SK-N-SH treated with all-trans-retinoic acid at 6 μM for 48 hours (cell line): ENCODE measurements at regions not wholly inside any gene's neighbourhood (a gene's known extent, or its start where the extent isn't known, plus 50 kb on each side); places are given as distances from the start of the nearest gene placed in this dataset.

Experiments used
- RARB ChIP-seq: fragments of 250-450 bp; sonication (Bioruptor Pico); IDR thresholded peaks from 2 replicates; pipeline ENCODE4 v1.8.0; 2021; ENCODE audit warnings: mild to moderate bottlenecking, moderate library complexity
- TOX ChIP-seq: fragments of 250-450 bp; sonication (Bioruptor Pico); IDR thresholded peaks from 2 replicates; pipeline ENCODE4 v1.8.0; 2021; ENCODE audit warnings: mild to moderate bottlenecking, moderate library complexity, borderline replicate concordance
- ZFP30 ChIP-seq: fragments of 450-650 bp; formaldehyde crosslinking; IDR thresholded peaks from 2 replicates; pipeline ENCODE4 v1.5.0; 2022; ENCODE audit warnings: mild to moderate bottlenecking, moderate library complexity
- ZNF70 ChIP-seq: fragments of 450-650 bp; formaldehyde crosslinking; IDR thresholded peaks from 2 replicates; pipeline ENCODE4 v1.5.0; 2020; ENCODE audit warnings: mild to moderate bottlenecking, moderate library complexity
- ZNF8 ChIP-seq: fragments of 450-650 bp; formaldehyde crosslinking; IDR thresholded peaks from 2 replicates; pipeline ENCODE4 v1.5.0; 2020; ENCODE audit warnings: mild to moderate bottlenecking, moderate library complexity

GRCh38 chrX:141468940-141469339 lies 115.6 kb downstream of the SPANXA1 start:
- no peak for TF ChIP-seq TOX (CRISPR knock-in tag)
- no peak for TF ChIP-seq ZNF70 (CRISPR knock-in tag)
- no peak for TF ChIP-seq ZNF8 (CRISPR knock-in tag)
- no peak for TF ChIP-seq ZFP30
- TF ChIP-seq RARB (CRISPR knock-in tag): no peak
